Middle frontal gyrus (tissue), 1 donor: ENCODE measurements at regions not wholly inside any gene's neighbourhood (a gene's known extent, or its start where the extent isn't known, plus 50 kb on each side); places are given as distances from the start of the nearest gene placed in this dataset.
"Not testable (repeated sequence)": the region's sequence is repeated elsewhere in the genome, so short reads cannot be mapped to it uniquely, and the experiment has no call there.

Experiments used
- DNase-seq: peaks from one replicate; pipeline ENCODE4 v3.0.0-alpha.2; 2015; ENCODE audit warnings: low spot score; ENCODE audit errors: extremely low spot score

DNA sequence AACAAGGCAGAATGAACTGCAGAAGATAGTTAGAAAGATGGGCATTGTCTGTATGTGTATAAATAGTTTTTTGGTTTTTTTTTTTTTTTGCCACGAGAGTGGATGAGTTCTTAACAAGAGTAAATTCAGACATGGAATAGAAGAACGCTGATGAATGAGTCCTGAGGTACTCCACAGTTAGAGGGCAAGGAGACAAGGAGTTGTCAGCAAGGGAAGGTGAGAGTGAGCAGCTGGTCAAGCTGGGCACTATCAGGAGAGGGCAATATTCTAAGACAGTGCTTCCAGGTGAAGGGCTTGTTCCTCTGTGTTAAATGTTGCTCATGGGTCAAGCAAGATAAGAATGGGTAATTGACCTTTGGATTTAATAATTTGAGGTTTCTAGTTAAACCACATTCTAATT lies 138.6 kb upstream of the FAM78B start:
- DNase-seq: no peak

DNA sequence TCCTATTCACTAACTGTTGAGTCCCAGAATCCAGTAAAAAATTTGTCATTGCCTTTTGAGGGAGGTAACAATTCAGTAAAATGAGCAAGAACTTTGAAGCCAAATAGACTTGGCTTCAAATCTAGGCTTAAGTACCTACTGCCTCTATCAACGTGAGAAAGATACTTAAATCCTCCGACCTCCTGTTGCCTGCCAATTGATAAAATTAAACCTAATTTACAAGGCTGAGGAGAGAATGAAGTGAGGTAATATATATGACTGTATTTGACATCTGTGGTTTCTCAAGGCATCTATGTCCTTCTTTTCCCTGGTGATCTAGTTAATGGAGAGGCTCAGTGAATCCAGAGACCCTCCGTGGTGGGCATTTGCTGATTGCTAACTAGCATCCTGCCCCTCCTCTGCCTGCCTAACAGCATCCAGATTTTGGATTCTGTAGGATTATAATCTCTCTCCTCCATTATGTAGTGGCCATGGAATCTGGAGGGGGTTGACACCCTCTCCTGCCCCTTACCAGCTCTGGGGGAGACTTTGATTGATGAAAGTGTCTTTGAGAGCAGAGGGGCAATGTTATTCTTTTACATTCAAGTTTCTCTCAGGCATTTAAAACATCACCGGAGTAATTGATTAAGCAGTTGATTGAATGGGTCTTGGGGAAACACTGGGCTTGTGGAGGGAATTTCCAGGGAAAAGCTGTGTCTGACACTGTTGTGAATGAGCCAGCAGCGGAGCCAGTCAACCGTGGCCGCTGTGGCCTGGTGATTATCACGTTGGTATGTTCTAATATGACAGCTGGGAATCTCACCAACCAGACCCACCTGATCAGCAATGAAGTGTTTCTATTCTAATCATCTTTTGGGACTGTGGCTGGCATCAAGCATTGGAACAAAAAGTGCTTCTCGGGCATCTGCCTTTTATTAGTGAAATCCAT lies 140.7 kb upstream of the FAM78B start:
- no peak for DNase-seq

DNA sequence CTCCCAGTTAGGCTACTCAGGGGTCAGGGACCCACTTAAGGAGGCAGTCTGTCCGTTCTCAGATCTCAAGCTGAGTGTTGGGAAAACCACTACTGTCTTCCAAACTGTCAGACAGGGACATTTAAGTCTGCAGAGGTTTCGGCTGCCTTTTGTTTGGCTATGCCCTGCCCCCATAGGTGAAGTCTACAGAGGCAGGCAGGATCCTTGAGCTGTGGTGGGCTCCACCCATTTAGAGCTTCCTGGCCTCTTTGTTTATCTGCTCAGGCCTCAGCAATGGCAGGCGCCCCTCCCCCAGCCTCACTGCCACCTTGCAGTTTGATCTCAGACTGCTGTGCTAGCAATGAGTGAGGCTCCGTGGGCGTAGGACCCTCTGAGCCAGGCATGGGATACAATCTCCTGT lies 149.5 kb upstream of the FAM78B start:
- not testable (repeated sequence) for DNase-seq

DNA sequence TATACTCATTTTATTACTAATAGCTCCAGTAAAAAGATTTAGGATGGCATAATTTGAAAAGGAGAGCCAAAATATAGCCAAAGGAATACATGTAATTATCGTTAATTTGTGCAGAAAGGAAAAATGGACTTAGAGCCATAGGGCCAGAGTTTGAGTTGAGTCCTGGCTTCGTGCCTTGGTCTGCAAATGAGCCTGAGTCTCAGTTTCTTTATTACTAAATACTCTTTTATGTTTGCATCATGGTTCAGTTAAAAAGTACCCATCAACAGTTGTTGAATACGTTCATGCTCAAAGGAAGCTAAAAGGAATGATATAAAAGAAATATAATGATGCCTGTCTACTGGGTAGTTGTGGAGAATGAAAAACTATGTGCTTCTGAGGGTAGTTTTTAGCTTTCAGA lies 155.7 kb upstream of the FAM78B start:
- DNase-seq: no peak

- no peak for DNase-seq
Observed at GRCh38 chr1:166327886-166328285, 161.1 kb upstream of the FAM78B start.

- no peak for DNase-seq
Observed at GRCh38 chr1:166328956-166329355, 162.2 kb upstream of the FAM78B start.

- DNase-seq: no peak
Observed at GRCh38 chr1:166330096-166330495, 163.3 kb upstream of the FAM78B start.

DNA sequence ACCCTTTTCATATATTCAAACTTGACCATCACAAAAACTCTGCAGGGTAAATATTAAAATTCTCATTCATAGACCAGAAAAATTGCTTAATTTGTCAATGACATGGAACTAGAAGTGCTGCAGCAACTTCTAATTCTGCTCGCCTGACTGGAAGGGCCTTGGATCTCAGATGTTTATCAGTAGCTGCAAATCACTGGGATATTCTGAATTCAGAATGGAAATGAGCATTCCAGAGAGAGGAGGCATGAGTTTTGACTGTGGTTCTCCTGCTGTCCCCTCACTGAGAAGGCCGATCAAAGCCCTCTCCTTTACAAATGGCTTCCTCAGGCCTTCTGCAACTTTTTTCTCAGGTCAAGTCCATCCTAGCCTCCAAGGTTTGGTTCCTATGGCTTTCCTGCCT lies 171.3 kb upstream of the FAM78B start:
- no peak for DNase-seq

DNA sequence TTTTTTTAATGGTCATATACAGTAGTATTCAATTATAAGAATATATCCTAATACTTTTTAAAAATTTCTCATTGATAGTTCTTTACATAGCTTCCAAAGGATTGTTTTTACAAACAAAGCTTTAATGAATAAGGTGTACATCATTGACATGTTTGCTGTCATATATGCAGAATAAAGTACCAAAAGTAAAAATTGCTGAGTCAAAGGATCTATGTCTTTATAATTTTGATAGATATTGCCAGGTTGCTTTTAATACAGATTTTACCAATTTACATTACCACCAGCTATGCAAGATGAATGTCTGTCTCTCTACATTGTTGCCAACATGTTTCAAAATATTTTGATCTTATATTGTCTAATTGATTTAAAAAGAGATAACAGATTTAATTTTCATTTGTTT lies 173.9 kb upstream of the FAM78B start:
- no peak for DNase-seq

GRCh38 chr1:166343276-166343675 lies 176.5 kb upstream of the FAM78B start:
- no peak for DNase-seq

GRCh38 chr1:166350490-166350889 lies 183.7 kb upstream of the FAM78B start:
- DNase-seq: no peak

GRCh38 chr1:166351676-166352075 lies 184.9 kb upstream of the FAM78B start:
- no peak for DNase-seq

GRCh38 chr1:166353213-166353612 lies 186.4 kb upstream of the FAM78B start:
- no peak for DNase-seq

- DNase-seq: no peak
Observed at GRCh38 chr1:166354406-166354805, 187.6 kb upstream of the FAM78B start.

GRCh38 chr1:166365081-166365480 lies 198.3 kb upstream of the FAM78B start:
- no peak for DNase-seq

GRCh38 chr1:166368030-166368429 lies 201.2 kb upstream of the FAM78B start:
- no peak for DNase-seq

DNA sequence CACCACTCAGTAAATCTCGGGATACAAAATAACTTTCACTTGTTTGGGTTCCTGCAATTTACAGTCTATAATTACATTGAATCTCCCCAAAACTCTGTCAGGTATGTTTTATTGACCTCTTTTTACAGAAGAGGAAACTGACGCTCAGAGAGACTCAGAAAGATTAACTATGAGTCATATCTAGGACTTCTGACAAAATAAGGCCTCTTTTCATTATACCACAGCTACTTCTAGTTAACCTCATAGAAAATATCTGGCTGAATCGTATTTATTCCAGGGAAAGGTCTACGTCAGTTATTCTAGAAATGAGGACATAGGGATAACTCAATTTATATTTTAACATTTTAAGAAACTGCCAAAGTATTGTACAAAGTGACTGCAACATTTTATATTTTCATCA lies 211.1 kb upstream of the FAM78B start:
- DNase-seq: no peak

DNA sequence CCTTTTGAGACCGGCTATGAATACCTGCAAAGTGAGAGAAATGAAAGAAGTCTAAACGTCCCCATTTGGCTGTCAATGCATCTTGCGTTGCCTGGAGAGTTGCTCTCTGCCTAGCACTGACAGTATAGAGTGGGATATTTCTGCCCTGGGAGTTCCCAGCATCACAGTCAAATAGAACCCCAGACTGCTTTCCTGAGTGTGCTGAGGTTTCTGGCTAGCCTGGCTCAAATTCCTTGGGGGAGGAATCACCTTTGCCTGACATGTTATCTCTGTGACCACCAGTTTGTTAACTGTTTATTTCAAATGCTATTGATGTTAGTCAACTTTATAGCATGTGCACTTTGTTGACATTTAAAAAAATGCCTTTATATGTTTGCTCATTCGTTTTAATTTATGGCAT lies 212.0 kb upstream of the FAM78B start:
- DNase-seq: no peak

- peak; percentile 6 for DNase-seq
Observed at GRCh38 chr1:166379447-166379846, 212.6 kb upstream of the FAM78B start.

- DNase-seq: no peak
Observed at GRCh38 chr1:166383137-166383536, 216.3 kb upstream of the FAM78B start.

- DNase-seq: no peak
Observed at GRCh38 chr1:166383635-166384346, 217.0 kb upstream of the FAM78B start.

DNA sequence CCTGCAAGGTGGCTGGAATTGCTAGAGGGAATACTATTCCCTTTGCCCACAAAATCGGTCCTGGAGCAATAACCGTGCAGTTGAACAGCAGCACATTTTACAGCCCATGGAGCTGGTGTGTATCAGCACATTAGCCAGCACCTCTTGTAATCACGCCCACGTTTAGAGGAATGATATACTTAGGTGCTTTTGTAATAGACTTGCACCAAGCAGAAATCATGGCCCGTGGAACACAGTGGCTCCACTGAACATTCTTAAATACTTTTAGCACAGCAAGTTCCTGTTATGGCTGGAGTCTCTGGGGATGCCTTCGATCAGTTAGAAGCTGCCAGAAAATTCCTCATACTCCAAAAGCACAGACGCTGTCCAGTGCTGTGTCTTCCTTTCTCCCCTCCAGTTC lies 218.1 kb upstream of the FAM78B start:
- DNase-seq: no peak
